HG02623 (cell line): ENCODE measurements at regions not wholly inside any gene's neighbourhood (a gene's known extent, or its start where the extent isn't known, plus 50 kb on each side); places are given as distances from the start of the nearest gene placed in this dataset.
"Not testable (repeated sequence)": the region's sequence is repeated elsewhere in the genome, so short reads cannot be mapped to it uniquely, and the experiment has no call there.

Experiments
- ATAC-seq: cut with Tn5 transposase; IDR thresholded peaks from one replicate; pipeline ENCODE4 v1.9.1; 2021; ENCODE audit warnings: moderate library complexity; ENCODE audit not compliant: unreplicated experiment

DNA sequence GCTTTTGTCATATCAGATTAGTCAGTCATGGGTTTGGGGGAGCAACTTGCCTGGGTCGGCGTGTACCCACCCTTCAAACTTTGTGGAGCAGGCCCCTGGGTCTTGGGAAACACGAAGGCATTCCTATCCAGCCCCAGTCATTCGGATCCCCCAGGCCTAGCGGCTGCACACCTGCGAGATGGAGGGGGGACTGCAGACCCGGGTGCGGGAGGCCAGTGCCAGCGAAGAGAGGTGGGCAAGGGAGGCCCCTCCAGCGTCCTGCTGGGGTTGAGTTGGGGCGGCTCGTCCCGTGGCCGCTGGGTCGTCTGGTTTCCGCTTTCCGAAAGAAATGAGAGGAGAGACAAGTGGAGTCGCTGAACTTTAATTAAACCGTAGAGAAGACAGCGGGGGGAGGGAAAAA, 112.2 kb upstream of the FOXD4L5 start:
- ATAC-seq = not testable (repeated sequence)

- ATAC-seq = not testable (repeated sequence)
Observed at GRCh38 chr9:65396601-65397000, 111.6 kb upstream of the FOXD4L5 start.

DNA sequence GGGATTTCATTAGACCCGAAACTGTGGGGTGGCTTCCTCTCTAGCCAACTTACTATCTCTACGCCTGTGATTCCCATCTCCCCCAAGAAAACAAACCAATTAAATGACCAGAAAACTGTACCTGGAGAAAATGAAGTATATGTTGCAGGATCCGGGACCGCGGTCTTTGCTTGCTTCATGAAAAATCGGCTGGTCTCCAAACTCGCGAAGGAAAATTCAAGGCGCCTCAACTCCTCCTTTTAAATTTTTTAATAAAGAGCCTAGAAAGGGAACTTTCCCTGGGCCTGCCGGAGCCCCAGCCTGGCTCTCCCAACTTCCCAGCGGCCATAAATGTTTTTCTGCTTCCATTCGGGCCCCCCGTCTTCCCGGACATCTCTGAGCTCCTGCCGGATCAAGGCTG, 110.8 kb upstream of the FOXD4L5 start:
- ATAC-seq = not testable (repeated sequence)

- ATAC-seq = not testable (repeated sequence)
Observed at GRCh38 chr9:65395121-65395520, 110.1 kb upstream of the FOXD4L5 start.

DNA sequence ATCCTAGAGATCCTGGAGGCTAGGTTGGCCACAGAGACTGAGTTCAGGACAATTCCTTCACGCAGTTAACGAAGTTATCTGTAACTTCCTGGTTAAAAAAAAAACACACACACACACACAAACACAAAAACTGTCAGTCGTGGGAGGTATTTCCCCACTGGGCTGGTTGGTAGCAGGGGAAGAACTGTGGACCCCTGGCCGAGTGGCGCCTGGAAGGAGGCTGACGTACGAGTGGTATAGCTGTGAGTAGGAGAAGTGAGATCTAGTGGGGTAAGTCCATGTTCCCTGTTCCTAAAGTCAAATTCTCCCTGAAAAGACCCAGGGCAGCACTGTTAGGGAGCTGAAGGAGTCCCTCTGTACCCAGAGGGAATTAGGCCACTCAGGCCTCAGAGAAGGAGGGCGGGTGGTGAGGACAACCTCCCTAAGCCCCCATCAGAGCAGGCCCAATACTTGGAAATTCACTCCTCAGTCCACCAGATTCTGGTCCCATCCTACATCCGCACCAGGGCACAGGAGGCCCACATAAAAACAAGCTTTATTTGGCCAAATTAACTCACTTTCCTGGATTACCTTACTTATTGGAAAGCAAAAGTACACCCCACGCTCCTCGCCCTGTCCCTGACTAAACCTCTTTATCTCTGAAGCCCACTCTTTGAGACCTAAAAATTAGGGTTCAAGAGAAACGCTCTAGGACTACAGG, 108.3 kb upstream of the FOXD4L5 start:
- ATAC-seq = not testable (repeated sequence)

DNA sequence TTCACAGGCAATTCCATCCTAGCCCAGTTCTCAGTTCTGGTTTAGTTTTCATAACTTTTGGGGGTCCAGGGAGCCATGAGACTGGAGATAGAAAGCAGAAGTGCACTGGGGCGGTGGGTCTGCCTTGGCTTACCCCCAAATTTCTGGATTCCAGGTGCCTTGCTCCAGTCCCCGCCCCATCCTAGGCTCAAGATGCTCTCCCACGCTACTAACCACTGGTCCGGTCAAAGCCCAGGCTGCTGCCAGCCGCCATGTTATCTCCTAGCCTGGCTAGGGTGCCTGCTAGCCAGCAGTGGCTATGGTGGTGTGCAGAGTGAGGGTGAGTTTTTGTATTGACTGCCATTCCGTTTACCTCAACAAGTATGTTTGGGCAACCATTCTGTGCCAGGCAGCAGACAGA, 107.6 kb upstream of the FOXD4L5 start:
- ATAC-seq = not testable (repeated sequence)

DNA sequence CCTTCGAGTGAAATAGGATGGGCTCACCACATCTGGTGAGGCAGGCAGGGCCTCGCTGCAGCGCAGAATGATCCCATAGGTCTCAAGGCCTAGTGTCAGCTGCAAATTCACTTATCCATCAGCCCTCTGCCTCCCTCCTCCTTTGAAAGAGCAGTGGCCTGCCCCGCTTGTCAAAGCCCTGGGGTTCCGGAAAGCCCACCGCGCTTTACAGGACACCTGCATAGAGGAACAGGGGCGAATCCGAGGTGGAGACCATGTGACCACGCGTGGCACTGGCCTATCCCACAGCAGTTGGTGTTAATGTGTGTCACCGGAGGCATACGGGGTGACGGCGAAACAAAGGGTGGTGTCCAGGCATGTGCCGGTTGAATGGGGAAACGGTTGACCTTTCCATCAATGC, 104.7 kb upstream of the FOXD4L5 start:
- not testable (repeated sequence) for ATAC-seq

- not testable (repeated sequence) for ATAC-seq
Observed at GRCh38 chr9:65389216-65389615, 104.2 kb upstream of the FOXD4L5 start.

DNA sequence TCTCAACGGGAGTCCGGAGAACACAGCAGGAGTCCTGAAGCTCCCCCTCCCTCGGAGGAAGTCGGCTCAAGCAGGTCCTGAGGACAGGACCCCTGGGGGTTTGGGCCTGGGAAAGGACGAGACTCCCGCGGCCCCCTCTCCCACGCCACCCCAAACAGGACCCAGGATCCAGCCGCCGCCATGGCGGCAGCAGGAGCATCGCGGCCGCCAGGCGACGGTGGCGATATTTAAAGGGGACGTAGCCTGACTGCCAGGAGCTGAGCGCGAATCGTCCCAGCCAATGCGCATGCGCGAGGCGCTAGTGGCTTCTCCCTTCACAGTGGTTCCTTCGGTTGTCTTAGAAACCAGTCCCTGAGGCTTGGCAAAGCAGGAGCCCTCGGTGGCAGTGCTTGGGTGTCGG, 101.7 kb upstream of the FOXD4L5 start:
- ATAC-seq = peak; percentile 89

DNA sequence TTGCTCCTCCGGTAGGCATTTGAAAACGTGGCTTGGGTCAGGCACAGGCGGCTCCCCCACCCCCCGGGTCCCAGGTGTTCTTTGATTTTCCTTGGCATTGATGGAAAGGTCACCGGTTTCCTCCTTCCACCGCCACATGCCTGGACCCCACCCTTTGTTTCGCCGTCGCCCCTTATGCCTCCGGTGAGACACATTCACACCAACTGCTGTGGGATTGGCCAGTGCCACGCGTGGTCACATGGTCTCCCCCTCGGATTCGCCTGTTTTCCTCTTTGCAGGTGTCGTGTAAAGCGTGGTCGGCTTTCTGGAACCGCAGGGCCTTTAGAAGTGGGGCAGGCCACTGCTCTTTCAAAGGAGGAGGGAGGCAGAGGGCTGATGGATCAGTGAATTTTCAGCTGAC, 101.2 kb upstream of the FOXD4L5 start:
- ATAC-seq = not testable (repeated sequence)

DNA sequence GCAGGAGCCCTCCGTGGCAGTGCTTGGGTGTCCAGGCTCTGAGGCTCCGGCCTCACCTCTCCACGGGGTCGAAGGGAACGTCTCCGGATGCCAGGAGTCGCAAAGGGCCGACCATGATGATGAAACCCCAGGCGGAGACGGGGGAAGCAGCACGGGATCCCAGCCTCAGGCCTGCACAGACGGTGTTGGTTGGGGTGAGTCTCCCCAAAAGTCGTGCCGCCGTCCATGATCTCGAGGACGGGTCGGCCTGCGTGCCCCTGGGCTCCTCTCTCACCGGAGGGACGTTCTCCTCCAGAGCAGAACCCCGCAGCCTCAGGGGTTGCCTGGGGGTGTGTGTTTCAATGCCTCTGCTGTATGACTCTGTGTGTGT, 100.6 kb upstream of the FOXD4L5 start:
- ATAC-seq = not testable (repeated sequence)

GRCh38 chr9:65384759-65385654, 100.0 kb upstream of the FOXD4L5 start:
- ATAC-seq = not testable (repeated sequence)

DNA sequence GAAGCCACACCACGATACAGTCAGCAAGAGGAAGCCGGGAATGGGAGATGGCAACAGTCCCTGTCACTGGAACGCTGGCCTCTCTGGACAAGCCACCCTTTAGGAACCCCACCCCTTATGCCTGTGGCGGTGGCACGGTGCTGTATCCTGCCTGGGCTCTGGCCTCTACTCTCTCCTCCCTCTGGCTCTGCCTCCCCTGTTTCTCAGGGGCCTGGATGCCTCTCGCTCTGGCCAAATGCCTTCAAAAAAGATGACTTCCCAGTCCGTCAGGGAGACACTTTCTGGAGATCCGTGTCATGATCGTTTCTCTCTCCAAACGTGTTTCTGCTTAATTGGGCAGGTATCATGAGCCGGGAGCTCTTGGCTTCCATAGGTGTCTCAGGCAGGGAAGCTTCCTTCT, 99.1 kb upstream of the FOXD4L5 start:
- ATAC-seq = not testable (repeated sequence)

DNA sequence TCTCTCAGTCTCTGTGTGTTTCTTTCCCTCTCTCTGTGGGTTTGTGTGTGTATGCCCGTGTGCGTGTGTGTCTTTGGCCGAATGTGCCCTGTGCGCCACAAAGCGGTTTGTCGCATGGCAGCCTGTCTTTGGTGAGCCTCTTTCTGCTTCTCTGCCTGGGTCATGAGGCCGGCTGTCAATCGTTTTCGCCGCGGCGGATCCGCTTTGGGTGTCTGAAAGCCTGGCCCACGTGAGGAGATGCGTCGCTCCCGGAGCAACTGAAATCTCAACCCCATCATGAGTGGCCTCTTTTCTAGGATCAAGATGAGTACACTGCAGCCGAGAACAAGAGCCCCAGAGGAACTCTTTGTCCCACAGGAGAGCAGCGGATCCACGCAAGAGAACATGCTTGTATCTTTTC, 98.6 kb upstream of the FOXD4L5 start:
- not testable (repeated sequence) for ATAC-seq

DNA sequence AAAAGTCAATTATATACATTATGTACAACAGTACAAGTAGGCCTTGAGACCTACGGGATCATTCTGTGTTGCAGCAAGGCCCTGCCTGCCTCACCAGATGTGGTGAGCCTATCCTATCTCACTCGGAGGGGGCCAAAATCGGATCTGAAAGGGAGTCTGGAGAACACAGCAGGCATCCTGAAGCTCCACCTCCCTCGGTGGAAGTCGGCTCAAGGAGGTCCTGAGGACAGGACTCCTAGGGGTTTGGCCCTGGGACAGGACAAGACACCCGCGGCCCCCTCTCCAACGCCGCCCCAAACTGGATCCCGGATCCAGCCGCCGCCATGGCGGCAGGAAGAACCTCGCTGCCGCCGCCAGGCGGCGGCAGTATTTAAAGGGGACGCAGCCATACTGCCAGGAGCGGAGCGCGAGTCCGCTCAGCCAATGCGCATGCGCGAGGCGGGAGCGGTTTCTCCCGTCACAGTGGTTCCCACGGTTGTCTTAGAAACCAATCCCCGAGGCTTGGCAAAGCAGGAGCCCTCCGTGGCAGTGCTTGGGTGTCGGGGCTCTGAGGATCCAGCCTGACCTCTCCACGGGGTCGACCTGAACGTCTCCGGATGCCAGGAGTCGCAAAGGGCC, 97.8 kb upstream of the FOXD4L5 start:
- ATAC-seq = not testable (repeated sequence)
